Retinal pigment epithelial cell (primary cell): ENCODE measurements at regions not wholly inside any gene's neighbourhood (a gene's known extent, or its start where the extent isn't known, plus 50 kb on each side); places are given as distances from the start of the nearest gene placed in this dataset.

ENCODE experiments used
- DNase-seq: peaks from one replicate; pipeline ENCODE4 v3.0.0-alpha.2; 2010; ENCODE audit warnings: low read depth
- H3K4me3 ChIP-seq: 2 replicates; pipeline ENCODE4 v1.5.1; 2011; ENCODE audit warnings: mild to moderate bottlenecking, low read length, control low read depth, moderate library complexity
- CTCF ChIP-seq: conservative IDR thresholded peaks from 2 replicates; pipeline ENCODE4 v1.5.1; 2011; ENCODE audit warnings: low read depth, low read length, control low read depth, inconsistent platforms

DNA sequence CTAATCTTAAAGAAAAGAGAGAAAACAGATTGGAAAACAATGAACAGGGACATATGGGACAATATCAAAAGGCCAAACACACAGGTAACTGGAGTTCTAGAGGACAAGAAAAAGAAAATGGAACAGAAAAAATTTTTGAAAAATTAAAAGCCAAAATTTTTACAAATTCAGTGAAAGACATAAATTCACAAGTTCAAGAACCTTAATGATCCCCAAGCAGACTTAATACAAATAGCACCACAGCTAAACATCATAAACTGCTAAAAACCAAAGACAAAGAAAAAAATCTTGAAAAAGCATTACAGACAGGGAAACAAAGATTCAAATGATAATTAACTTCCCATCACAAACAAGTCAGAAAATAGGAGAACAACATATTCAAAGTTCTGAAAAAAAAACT is 338.5 kb upstream of the SLC30A5 start:
- TF ChIP-seq CTCF: no peak
- H3K4me3 ChIP-seq: no peak overlapping the region
- no peak for DNase-seq

DNA sequence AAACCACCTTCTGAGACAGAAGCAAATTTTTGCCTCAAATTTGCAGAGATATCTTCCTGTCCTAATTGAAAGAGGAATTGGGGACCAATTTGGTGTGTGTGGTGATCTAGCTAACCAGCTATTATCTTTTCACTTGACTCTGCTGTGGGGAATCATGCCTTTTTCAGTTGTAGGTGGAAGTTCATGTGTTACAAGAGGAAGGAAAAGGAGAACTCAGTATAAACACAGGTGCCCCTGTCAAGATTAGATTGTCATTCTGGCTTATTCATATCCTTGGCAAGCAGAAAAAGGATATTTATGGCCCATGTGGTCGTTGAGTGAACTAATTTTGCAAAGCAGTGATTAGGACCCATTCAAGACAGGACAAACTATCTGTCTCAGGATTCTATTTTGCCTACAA is 336.8 kb upstream of the SLC30A5 start:
- no peak for TF ChIP-seq CTCF
- no peak for DNase-seq
- H3K4me3 ChIP-seq: no peak overlapping the region

GRCh38 chr5:68757626-68758212 is 336.1 kb upstream of the SLC30A5 start:
- DNase-seq: no peak
- no peak for TF ChIP-seq CTCF
- no peak overlapping the region for H3K4me3 ChIP-seq

GRCh38 chr5:68759593-68759992 is 334.2 kb upstream of the SLC30A5 start:
- DNase-seq: no peak
- H3K4me3 ChIP-seq: no peak overlapping the region
- TF ChIP-seq CTCF: no peak

GRCh38 chr5:68762201-68762600 is 331.6 kb upstream of the SLC30A5 start:
- peak; percentile 42 for DNase-seq
- no peak overlapping the region for H3K4me3 ChIP-seq
- TF ChIP-seq CTCF: no peak

- no peak for DNase-seq
- H3K4me3 ChIP-seq: no peak overlapping the region
- TF ChIP-seq CTCF: no peak
These were observed 326.8 kb upstream of the SLC30A5 start for GRCh38 chr5:68766952-68767464.

GRCh38 chr5:68770551-68770950 is 323.3 kb upstream of the SLC30A5 start:
- TF ChIP-seq CTCF: no peak
- H3K4me3 ChIP-seq: no peak overlapping the region

More at GRCh38 chr5:68770551-68770950, 323.3 kb upstream of the SLC30A5 start:
- no peak for DNase-seq
